Endodermal cell (in vitro differentiated cells): ENCODE measurements at regions not wholly inside any gene's neighbourhood (a gene's known extent, or its start where the extent isn't known, plus 50 kb on each side); places are given as distances from the start of the nearest gene placed in this dataset.

Experiments used
- DNase-seq: peaks from one replicate; pipeline ENCODE4 v3.0.0-alpha.2; 2017
- H3K27ac ChIP-seq: 2 replicates; pipeline ENCODE4 v1.5.1; 2013; ENCODE audit warnings: mild to moderate bottlenecking, low read depth, low read length, moderate library complexity
- H3K27me3 ChIP-seq: 2 replicates; pipeline ENCODE4 v1.6.1; 2013; ENCODE audit warnings: mild to moderate bottlenecking, low read length, moderate library complexity; ENCODE audit not compliant: insufficient read depth, control insufficient read depth, poor library complexity, severe bottlenecking
- H3K36me3 ChIP-seq: 2 replicates; pipeline ENCODE4 v1.7.0; 2013; ENCODE audit warnings: mild to moderate bottlenecking, low read length, moderate library complexity; ENCODE audit not compliant: control insufficient read depth, insufficient read depth
- H3K4me1 ChIP-seq: one replicate; pipeline ENCODE4 v1.7.0; 2013; ENCODE audit warnings: low read length; ENCODE audit not compliant: control insufficient read depth, insufficient read depth
- H3K4me3 ChIP-seq: 2 replicates; pipeline ENCODE4 v1.5.1; 2013; ENCODE audit warnings: mild to moderate bottlenecking, low read length, moderate library complexity
- H3K9ac ChIP-seq: 2 replicates; pipeline ENCODE4 v1.6.1; 2013; ENCODE audit warnings: mild to moderate bottlenecking, low read length, moderate library complexity; ENCODE audit not compliant: poor library complexity, severe bottlenecking; ENCODE audit errors: extremely low read depth
- H3K9me3 ChIP-seq: 2 replicates; pipeline ENCODE4 v1.6.1; 2013; ENCODE audit warnings: mild to moderate bottlenecking, low read length, moderate library complexity; ENCODE audit not compliant: control insufficient read depth
- H3K27ac Mint-ChIP-seq: 2 replicates; pipeline ENCODE4 v1.8.0; 2020; ENCODE audit warnings: mixed read lengths
- H3K27me3 Mint-ChIP-seq: 2 replicates; pipeline ENCODE4 v1.8.0; 2021; ENCODE audit warnings: mild to moderate bottlenecking, mixed read lengths; ENCODE audit not compliant: insufficient read depth
- H3K36me3 Mint-ChIP-seq: 2 replicates; pipeline ENCODE4 v1.8.0; 2020; ENCODE audit warnings: low read depth, mixed read lengths
- H3K4me1 Mint-ChIP-seq: 2 replicates; pipeline ENCODE4 v1.8.0; 2020; ENCODE audit warnings: mixed read lengths
- H3K4me3 Mint-ChIP-seq: 2 replicates; pipeline ENCODE4 v1.8.0; 2020; ENCODE audit warnings: mild to moderate bottlenecking, moderate library complexity, mixed read lengths
- H3K9me3 Mint-ChIP-seq: 2 replicates; pipeline ENCODE4 v1.8.0; 2020; ENCODE audit warnings: mild to moderate bottlenecking, mixed read lengths
- WGBS, 2 experiments: methylation state at CpG; one replicate each; pipeline versions ENCODE4 v1.1.5 to v1.1.7; 2013; ENCODE audit warnings: missing lambda C conversion rate in 2 of 2, mixed read lengths in 1 of 2; ENCODE audit not compliant: insufficient coverage in 1 of 2, insufficient read length in 1 of 2; 5-methylcytosine and 5-hydroxymethylcytosine counted together
- TF ChIP-seq, protein P1 (sequence below): fragments of 200-600 bp; sonication (generic); conservative IDR thresholded peaks from 2 replicates; pipeline ENCODE4 v1.5.0; 2021; ENCODE audit warnings: antibody characterized with exemption, mild to moderate bottlenecking

DNA sequence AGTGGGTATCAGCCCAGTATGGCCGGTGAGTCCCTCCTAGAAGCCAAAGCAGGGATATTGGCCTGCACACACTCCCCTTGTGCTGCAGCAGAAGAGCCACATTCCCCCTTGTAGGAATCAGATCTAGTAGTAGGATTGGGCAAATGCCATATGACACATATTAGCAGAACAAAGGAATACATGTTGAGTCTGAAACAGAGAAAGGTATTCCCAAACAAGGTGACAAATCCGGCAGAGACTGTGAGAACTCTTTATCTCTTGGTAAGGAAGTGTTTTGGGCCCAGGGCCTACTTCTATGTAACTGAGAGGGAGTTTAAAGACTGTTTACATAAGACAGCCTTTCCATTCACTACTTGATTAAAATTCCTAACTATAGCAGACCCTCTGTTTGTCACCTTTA lies 1382.0 kb downstream of the FAM133A start:
- Mint-ChIP-seq H3K27ac (peak overlapping the region; percentile 73), H3K36me3 (no peaks in the 10 kb centered on the region), H3K9me3 (no peaks in the 10 kb centered on the region), H3K4me1 (peaks cover 24% of the 10 kb centered on the region), H3K27me3 (no peaks in the 10 kb centered on the region), H3K4me3 (no peak overlapping the region)
- no peak overlapping the region for H3K27ac ChIP-seq
- TF ChIP-seq, protein P1, sequence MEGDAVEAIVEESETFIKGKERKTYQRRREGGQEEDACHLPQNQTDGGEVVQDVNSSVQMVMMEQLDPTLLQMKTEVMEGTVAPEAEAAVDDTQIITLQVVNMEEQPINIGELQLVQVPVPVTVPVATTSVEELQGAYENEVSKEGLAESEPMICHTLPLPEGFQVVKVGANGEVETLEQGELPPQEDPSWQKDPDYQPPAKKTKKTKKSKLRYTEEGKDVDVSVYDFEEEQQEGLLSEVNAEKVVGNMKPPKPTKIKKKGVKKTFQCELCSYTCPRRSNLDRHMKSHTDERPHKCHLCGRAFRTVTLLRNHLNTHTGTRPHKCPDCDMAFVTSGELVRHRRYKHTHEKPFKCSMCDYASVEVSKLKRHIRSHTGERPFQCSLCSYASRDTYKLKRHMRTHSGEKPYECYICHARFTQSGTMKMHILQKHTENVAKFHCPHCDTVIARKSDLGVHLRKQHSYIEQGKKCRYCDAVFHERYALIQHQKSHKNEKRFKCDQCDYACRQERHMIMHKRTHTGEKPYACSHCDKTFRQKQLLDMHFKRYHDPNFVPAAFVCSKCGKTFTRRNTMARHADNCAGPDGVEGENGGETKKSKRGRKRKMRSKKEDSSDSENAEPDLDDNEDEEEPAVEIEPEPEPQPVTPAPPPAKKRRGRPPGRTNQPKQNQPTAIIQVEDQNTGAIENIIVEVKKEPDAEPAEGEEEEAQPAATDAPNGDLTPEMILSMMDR, result no peak
- no peaks in the 10 kb centered on the region for H3K36me3 ChIP-seq
- H3K9ac ChIP-seq, result no peak overlapping the region
- no peaks in the 10 kb centered on the region for H3K27me3 ChIP-seq
- 72 to 100% methylated on average over 1 to 2 of the region's 2 CpGs for WGBS, 2 experiments
- H3K9me3 ChIP-seq, result no peaks in the 10 kb centered on the region
- H3K4me3 ChIP-seq, result no peak overlapping the region
- DNase-seq, result peak; percentile 51
- no peaks in the 10 kb centered on the region for H3K4me1 ChIP-seq

DNA sequence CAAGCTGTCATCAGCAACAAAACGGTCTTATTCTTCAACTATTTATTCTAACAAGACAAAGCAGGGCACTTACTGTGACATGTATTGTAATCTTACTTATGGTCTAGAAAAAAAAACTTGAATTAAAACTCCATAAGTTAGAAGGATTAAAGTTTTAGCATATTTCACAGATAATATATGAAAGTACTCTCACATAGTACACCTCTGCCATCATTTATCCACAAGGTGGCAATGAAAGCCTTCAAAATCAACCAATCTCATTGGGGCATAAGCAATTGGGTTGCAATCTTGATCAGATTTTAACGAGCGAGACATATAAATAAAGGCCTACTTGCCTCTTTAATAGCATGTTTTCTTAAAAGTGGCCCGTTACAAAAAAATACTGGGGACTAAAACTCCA lies 1382.9 kb downstream of the FAM133A start:
- Histone ChIP-seq H3K9ac (no peak overlapping the region), H3K9me3 (no peaks in the 10 kb centered on the region), H3K27me3 (no peaks in the 10 kb centered on the region), H3K36me3 (no peaks in the 10 kb centered on the region), H3K27ac (no peak overlapping the region), H3K4me1 (no peaks in the 10 kb centered on the region), H3K4me3 (no peak overlapping the region)
- no peak for DNase-seq
- no peaks in the 10 kb centered on the region for H3K27me3 Mint-ChIP-seq
- H3K4me1 Mint-ChIP-seq, result peaks cover 24% of the 10 kb centered on the region
- H3K9me3 Mint-ChIP-seq, result no peaks in the 10 kb centered on the region
- TF ChIP-seq, protein P1, result peak; percentile 69
- no peak overlapping the region for H3K27ac Mint-ChIP-seq
- WGBS, 2 experiments, result 81% methylated on average over 2 of the region's 4 CpGs; no CpG with 5 or more reads in 1 of the 2 experiments
- H3K4me3 Mint-ChIP-seq, result no peak overlapping the region
- no peaks in the 10 kb centered on the region for H3K36me3 Mint-ChIP-seq

DNA sequence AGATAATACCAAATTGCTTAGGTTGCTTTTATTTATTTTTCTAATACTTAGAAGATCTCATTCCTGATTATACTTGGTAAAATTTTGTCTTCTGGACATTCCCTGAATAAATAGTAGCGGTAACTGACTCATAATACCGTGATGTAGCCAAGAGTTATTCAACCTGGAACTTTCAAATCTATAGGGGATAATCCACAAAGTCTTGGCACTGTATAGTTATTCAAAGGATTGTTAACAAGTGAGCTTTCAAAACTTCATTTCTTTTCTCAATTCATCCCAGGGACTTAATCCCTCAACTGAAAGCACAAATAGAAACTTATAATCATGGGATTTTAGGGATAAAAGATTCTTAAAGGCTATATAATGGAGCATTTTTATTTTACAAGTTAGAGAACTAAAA lies 1383.3 kb downstream of the FAM133A start:
- H3K27ac ChIP-seq, result no peak overlapping the region
- H3K4me3 ChIP-seq, result no peak overlapping the region
- Mint-ChIP-seq H3K4me3 (no peak overlapping the region), H3K9me3 (no peaks in the 10 kb centered on the region), H3K27me3 (no peaks in the 10 kb centered on the region), H3K36me3 (no peaks in the 10 kb centered on the region), H3K27ac (no peak overlapping the region), H3K4me1 (peaks cover 24% of the 10 kb centered on the region)
- no peak overlapping the region for H3K9ac ChIP-seq
- no peaks in the 10 kb centered on the region for H3K36me3 ChIP-seq
- TF ChIP-seq, protein P1, result no peak
- 64 to 100% methylated on average over 1 to 2 of the region's 2 CpGs for WGBS, 2 experiments
- no peaks in the 10 kb centered on the region for H3K9me3 ChIP-seq
- H3K4me1 ChIP-seq, result no peaks in the 10 kb centered on the region
- no peaks in the 10 kb centered on the region for H3K27me3 ChIP-seq
- no peak for DNase-seq
